ENCODE measurements at regions not wholly inside any gene's neighbourhood (a gene's known extent, or its start where the extent isn't known, plus 50 kb on each side); places are given as distances from the start of the nearest gene placed in this dataset.

DNA sequence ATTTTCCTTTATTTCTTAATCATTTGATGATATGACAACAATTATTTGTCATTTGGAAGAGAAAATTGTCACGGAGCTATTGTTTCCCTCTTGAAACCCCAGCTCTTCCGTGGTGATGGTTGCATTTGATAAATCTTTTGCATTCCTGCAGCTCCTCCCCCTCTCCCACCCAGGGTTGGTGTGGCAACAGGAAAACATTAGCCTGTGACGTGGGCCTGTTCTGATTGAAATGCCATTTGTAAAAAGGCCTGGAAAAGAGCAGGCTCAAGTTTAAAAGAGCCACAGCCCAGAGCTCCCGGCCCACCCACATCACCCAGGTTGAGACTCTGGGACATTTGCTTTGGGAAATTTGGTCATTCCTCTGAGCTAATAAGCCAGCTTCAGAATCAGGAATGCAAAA, 282.5 kb downstream of the RPLP1 start:
- intact Hi-C loops (cut with micrococcal nuclease) = no loop called here
- Histone ChIP-seq H2AFZ (replicated peaks; ENCODE audit: low read length, poor library complexity) (no peak overlapping the region), H3K4me3 (ENCODE audit: insufficient read depth, low read depth, low read length) (no peak overlapping the region), H3K79me1 (ENCODE audit: low read depth in 1 of 2, low read length in 2 of 2) (no peaks in the 10 kb centered on the region), H2BK15ac (ENCODE audit: low read depth, low read length) (no peak overlapping the region), H4K91ac (ENCODE audit: insufficient read depth, low read depth, low read length) (no peak overlapping the region), H2AK5ac (ENCODE audit: low read depth, low read length) (no peak overlapping the region), H4K5ac (ENCODE audit: low read depth, low read length) (no peak overlapping the region), H4K8ac (ENCODE audit: low read depth in 2 of 2, low read length in 2 of 2) (no peak overlapping the region), H3K14ac (replicated peaks; ENCODE audit: low read depth, low read length) (no peak overlapping the region), H3K9me1 (ENCODE audit: insufficient read depth, low read length) (no peaks in the 10 kb centered on the region), H3K56ac (ENCODE audit: extremely low read depth, insufficient read depth, low read length) (no peak overlapping the region), H4K20me1 (ENCODE audit: insufficient read depth, low read length) (no peaks in the 10 kb centered on the region), H3K4me2 (ENCODE audit: low read depth, low read length) (no peak overlapping the region), H2AK9ac (replicated peaks; ENCODE audit: low read depth, low read length, poor library complexity) (no peak overlapping the region), H3K9ac (ENCODE audit: low read depth, low read length) (no peak overlapping the region), H3K9me3 (ENCODE audit: control insufficient read depth, insufficient read depth, low read length) (0 out of 2 replicates have a peak, but pooled peaks cover 4% of the 10 kb centered on the region), H3K4ac (ENCODE audit: low read depth, low read length) (no peak overlapping the region), H2BK120ac (ENCODE audit: low read depth, low read length) (no peak overlapping the region), H3K36me3 (ENCODE audit: control insufficient read depth, insufficient read depth, low read length) (no peaks in the 10 kb centered on the region), H3K27ac (ENCODE audit: insufficient read depth, low read length) (no peak overlapping the region), H3K18ac (ENCODE audit: low read depth, low read length) (no peak overlapping the region), H2BK20ac (ENCODE audit: low read depth, low read length) (no peak overlapping the region), H3K4me1 (ENCODE audit: control insufficient read depth, insufficient read depth, low read length) (no peaks in the 10 kb centered on the region; the same call in 1 of the 2 replicates), H2BK5ac (ENCODE audit: low read depth, low read length, poor library complexity, severe bottlenecking) (no peak overlapping the region), H3K27me3 (ENCODE audit: control insufficient read depth, insufficient read depth, low read length) (peaks cover 59% of the 10 kb centered on the region), H3K23ac (ENCODE audit: low read depth, low read length) (no peak overlapping the region)
- DNase-seq = no peak
- TF ChIP-seq SMC3 (IDR thresholded peaks at IDR 0.05; ENCODE audit: low read depth, low read length) = no peak
- no peak for TF ChIP-seq RAD21 (IDR thresholded peaks at IDR 0.05; ENCODE audit: low read length)
- TF ChIP-seq POLR2A (IDR thresholded peaks at IDR 0.05; ENCODE audit: low read depth, low read length) = no peak
- TF ChIP-seq NFE2L2 (IDR thresholded peaks at IDR 0.05; ENCODE audit: low read depth, low read length) = no peak
- TF ChIP-seq RCOR1 (IDR thresholded peaks at IDR 0.05; ENCODE audit: insufficient replicate concordance, low read length) = no peak
- TF ChIP-seq CHD1 (IDR thresholded peaks at IDR 0.05; ENCODE audit: low read depth, low read length) = no peak
- TF ChIP-seq, protein P1, sequence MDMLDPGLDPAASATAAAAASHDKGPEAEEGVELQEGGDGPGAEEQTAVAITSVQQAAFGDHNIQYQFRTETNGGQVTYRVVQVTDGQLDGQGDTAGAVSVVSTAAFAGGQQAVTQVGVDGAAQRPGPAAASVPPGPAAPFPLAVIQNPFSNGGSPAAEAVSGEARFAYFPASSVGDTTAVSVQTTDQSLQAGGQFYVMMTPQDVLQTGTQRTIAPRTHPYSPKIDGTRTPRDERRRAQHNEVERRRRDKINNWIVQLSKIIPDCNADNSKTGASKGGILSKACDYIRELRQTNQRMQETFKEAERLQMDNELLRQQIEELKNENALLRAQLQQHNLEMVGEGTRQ (IDR thresholded peaks at IDR 0.05; ENCODE audit: low read depth, low read length) = no peak
- no peak for TF ChIP-seq BHLHE40 (IDR thresholded peaks at IDR 0.05; ENCODE audit: low read depth, low read length)
- TF ChIP-seq, protein P2, sequence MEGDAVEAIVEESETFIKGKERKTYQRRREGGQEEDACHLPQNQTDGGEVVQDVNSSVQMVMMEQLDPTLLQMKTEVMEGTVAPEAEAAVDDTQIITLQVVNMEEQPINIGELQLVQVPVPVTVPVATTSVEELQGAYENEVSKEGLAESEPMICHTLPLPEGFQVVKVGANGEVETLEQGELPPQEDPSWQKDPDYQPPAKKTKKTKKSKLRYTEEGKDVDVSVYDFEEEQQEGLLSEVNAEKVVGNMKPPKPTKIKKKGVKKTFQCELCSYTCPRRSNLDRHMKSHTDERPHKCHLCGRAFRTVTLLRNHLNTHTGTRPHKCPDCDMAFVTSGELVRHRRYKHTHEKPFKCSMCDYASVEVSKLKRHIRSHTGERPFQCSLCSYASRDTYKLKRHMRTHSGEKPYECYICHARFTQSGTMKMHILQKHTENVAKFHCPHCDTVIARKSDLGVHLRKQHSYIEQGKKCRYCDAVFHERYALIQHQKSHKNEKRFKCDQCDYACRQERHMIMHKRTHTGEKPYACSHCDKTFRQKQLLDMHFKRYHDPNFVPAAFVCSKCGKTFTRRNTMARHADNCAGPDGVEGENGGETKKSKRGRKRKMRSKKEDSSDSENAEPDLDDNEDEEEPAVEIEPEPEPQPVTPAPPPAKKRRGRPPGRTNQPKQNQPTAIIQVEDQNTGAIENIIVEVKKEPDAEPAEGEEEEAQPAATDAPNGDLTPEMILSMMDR (conservative IDR thresholded peaks at IDR 0.05; ENCODE audit: low read depth, low read length) = no peak
- TF ChIP-seq MXI1 (IDR thresholded peaks at IDR 0.05; ENCODE audit: borderline replicate concordance, low read depth, low read length) = no peak
- TF ChIP-seq ELK1 (IDR thresholded peaks at IDR 0.05; ENCODE audit: borderline replicate concordance, low read depth, low read length) = no peak
- TF ChIP-seq MAFK (IDR thresholded peaks at IDR 0.05; ENCODE audit: low read depth, low read length) = no peak
- no peak for TF ChIP-seq FOS (IDR thresholded peaks at IDR 0.05; ENCODE audit: low read depth, low read length)
- TF ChIP-seq MAZ (IDR thresholded peaks at IDR 0.05; ENCODE audit: borderline replicate concordance, low read depth, low read length) = no peak
- no peak for TF ChIP-seq RFX5 (IDR thresholded peaks at IDR 0.05; ENCODE audit: low read depth, low read length)
- ChIA-PET CTCF (interaction anchor here (0.6 kb wide), 1 partner anchor 289 kb away, joined by 3 read pairs; no protein-coding TSS in a partner anchor), POLR2A (ENCODE audit: unreplicated experiment) (no interaction called here)
- in situ Hi-C loops (cut with MboI; ENCODE audit: low sequenced_read_pairs) = no loop called here
- BruUV-seq (replicated peaks) = no TSS peak
- dilution Hi-C loops (cut with HindIII; ENCODE audit: low sequenced_read_pairs, unreplicated experiment) = no loop called here
- WGBS, 2 experiments (ENCODE audit: extremely low coverage in 2 of 2, insufficient read length in 1 of 2) = no CpG with 5 or more reads among the region's 4 CpGs
- ATAC-seq (ENCODE audit: low read depth) = no peak
